ENCODE measurements at regions not wholly inside any gene's neighbourhood (a gene's known extent, or its start where the extent isn't known, plus 50 kb on each side); places are given as distances from the start of the nearest gene placed in this dataset.
"Not testable (repeated sequence)": the region's sequence is repeated elsewhere in the genome, so short reads cannot be mapped to it uniquely, and the experiment has no call there.

DNA sequence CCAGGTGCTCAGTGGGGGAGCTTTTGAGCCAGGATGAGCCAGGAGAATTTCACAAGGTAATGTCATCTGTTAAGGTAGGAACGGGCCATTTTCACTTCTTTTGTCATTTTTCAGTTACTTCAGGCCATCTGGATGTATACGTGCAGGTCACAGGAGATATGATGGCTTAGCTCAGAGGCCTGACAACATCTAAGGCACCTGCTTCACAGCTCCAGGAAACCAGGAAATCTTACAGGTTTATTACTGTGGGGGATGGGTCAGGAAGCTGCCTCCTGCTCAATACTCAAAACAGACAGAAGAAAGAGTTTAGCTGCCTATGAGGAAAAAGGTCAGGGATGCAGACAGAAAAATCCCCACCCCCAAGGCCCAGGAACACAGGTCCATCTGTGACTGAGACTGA is 364.3 kb upstream of the LRP1B start:
- DNase-seq, result no peak
- Histone ChIP-seq H3K4ac (ENCODE audit: low read depth, low read length) (no peak overlapping the region), H3K79me2 (ENCODE audit: insufficient read depth, low read length) (no peaks in the 10 kb centered on the region), H2BK5ac (ENCODE audit: insufficient read length, low read length) (no peak overlapping the region), H3K56ac (ENCODE audit: insufficient read length, low read depth, low read length) (no peak overlapping the region), H4K5ac (ENCODE audit: insufficient read length, low read depth, low read length) (no peak overlapping the region), H2AK5ac (ENCODE audit: insufficient read length, low read length) (no peak overlapping the region), H3K14ac (ENCODE audit: insufficient read depth, low read length) (no peak overlapping the region), H3K9me3 (ENCODE audit: control insufficient read depth, low read depth, low read length) (no peaks in the 10 kb centered on the region), H3K79me1 (ENCODE audit: insufficient read depth, low read depth, low read length, poor library complexity, severe bottlenecking) (no peaks in the 10 kb centered on the region), H3K23ac (ENCODE audit: insufficient read length, low read depth, low read length) (no peak overlapping the region), H4K20me1 (ENCODE audit: control insufficient read depth, insufficient read depth, insufficient read length) (no peaks in the 10 kb centered on the region), H3K9ac (ENCODE audit: extremely low read depth, insufficient read length, low read length) (no peak overlapping the region), H4K8ac (replicated peaks; ENCODE audit: insufficient read length, low read depth, low read length) (no peak overlapping the region), H2BK12ac (ENCODE audit: insufficient read length, low read depth, low read length) (no peak overlapping the region), H3T11ph (ENCODE audit: low read length) (no peak overlapping the region), H2BK120ac (ENCODE audit: low read depth, low read length, poor library complexity, severe bottlenecking) (no peak overlapping the region), H3K4me1 (ENCODE audit: insufficient read depth, low read length) (peaks cover 3% of the 10 kb centered on the region; the same call in 1 of the 2 replicates), H2BK20ac (ENCODE audit: low read depth, low read length, poor library complexity, severe bottlenecking) (no peak overlapping the region), H4K91ac (ENCODE audit: insufficient read length, low read depth, low read length) (no peak overlapping the region), H3K23me2 (ENCODE audit: insufficient read length, low read depth, low read length, poor library complexity, severe bottlenecking) (no peaks in the 10 kb centered on the region), H3K4me2 (ENCODE audit: insufficient read depth, insufficient read length, low read length) (no peak overlapping the region), H3K27ac (ENCODE audit: insufficient read length, low read depth, low read length) (no peak overlapping the region), H2BK15ac (ENCODE audit: low read depth, low read length) (no peak overlapping the region), H2AFZ (ENCODE audit: low read length) (no peak overlapping the region), H3K18ac (ENCODE audit: insufficient read length, low read depth, low read length) (no peak overlapping the region), H3K27me3 (ENCODE audit: insufficient read depth, low read length) (no peaks in the 10 kb centered on the region)
- Mint-ChIP-seq H3K9me3 (peaks cover 2 to 8% of the 10 kb centered on the region in 2 experiments; a peak in 3 of 5 replicates), H3K4me1 (peaks cover 13% of the 10 kb centered on the region in 2 experiments), H3K27ac (peak overlapping the region in 1 of 3 experiments; percentile 49; a peak in 3 of 7 replicates), H3K36me3 (ENCODE audit: insufficient read depth in 1 of 3, low read depth in 3 of 3) (peaks cover under 1 to 9% (median 5%) of the 10 kb centered on the region in 3 experiments), H3K4me3 (no peak overlapping the region), H3K27me3 (ENCODE audit: low read depth) (no peaks in the 10 kb centered on the region; the same call in 1 of the 2 replicates)
- no CpG with 5 or more reads among the region's 2 CpGs for WGBS (ENCODE audit: extremely low coverage, insufficient read length, low lambda C conversion rate)
- TF ChIP-seq, protein P1, sequence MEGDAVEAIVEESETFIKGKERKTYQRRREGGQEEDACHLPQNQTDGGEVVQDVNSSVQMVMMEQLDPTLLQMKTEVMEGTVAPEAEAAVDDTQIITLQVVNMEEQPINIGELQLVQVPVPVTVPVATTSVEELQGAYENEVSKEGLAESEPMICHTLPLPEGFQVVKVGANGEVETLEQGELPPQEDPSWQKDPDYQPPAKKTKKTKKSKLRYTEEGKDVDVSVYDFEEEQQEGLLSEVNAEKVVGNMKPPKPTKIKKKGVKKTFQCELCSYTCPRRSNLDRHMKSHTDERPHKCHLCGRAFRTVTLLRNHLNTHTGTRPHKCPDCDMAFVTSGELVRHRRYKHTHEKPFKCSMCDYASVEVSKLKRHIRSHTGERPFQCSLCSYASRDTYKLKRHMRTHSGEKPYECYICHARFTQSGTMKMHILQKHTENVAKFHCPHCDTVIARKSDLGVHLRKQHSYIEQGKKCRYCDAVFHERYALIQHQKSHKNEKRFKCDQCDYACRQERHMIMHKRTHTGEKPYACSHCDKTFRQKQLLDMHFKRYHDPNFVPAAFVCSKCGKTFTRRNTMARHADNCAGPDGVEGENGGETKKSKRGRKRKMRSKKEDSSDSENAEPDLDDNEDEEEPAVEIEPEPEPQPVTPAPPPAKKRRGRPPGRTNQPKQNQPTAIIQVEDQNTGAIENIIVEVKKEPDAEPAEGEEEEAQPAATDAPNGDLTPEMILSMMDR (conservative IDR thresholded peaks at IDR 0.05), result no peak

GRCh38 chr2:142489631-142490030 is 358.8 kb upstream of the LRP1B start:
- not testable (repeated sequence) for H3K23me2 ChIP-seq (ENCODE audit: insufficient read length, low read depth, low read length, poor library complexity, severe bottlenecking); H2AK5ac ChIP-seq (ENCODE audit: insufficient read length, low read length); H3K4me3 Mint-ChIP-seq; H2BK20ac ChIP-seq (ENCODE audit: low read depth, low read length, poor library complexity, severe bottlenecking); H3K27me3 Mint-ChIP-seq (ENCODE audit: low read depth); H4K8ac ChIP-seq (replicated peaks; ENCODE audit: insufficient read length, low read depth, low read length); H3K56ac ChIP-seq (ENCODE audit: insufficient read length, low read depth, low read length); H3K9me3 ChIP-seq (ENCODE audit: control insufficient read depth, low read depth, low read length); H3K79me2 ChIP-seq (ENCODE audit: insufficient read depth, low read length); H4K5ac ChIP-seq (ENCODE audit: insufficient read length, low read depth, low read length); H2BK12ac ChIP-seq (ENCODE audit: insufficient read length, low read depth, low read length); H2BK5ac ChIP-seq (ENCODE audit: insufficient read length, low read length); H2BK15ac ChIP-seq (ENCODE audit: low read depth, low read length); H2AFZ ChIP-seq (ENCODE audit: low read length); H3K27ac ChIP-seq (ENCODE audit: insufficient read length, low read depth, low read length); H2BK120ac ChIP-seq (ENCODE audit: low read depth, low read length, poor library complexity, severe bottlenecking); H3K79me1 ChIP-seq (ENCODE audit: insufficient read depth, low read depth, low read length, poor library complexity, severe bottlenecking); H3K14ac ChIP-seq (ENCODE audit: insufficient read depth, low read length); H3K27me3 ChIP-seq (ENCODE audit: insufficient read depth, low read length); H3T11ph ChIP-seq (ENCODE audit: low read length); H3K9ac ChIP-seq (ENCODE audit: extremely low read depth, insufficient read length, low read length); DNase-seq; H3K4me1 ChIP-seq (ENCODE audit: insufficient read depth, low read length); H3K18ac ChIP-seq (ENCODE audit: insufficient read length, low read depth, low read length); H3K4me2 ChIP-seq (ENCODE audit: insufficient read depth, insufficient read length, low read length); H3K23ac ChIP-seq (ENCODE audit: insufficient read length, low read depth, low read length); H3K4ac ChIP-seq (ENCODE audit: low read depth, low read length); H4K20me1 ChIP-seq (ENCODE audit: control insufficient read depth, insufficient read depth, insufficient read length); H4K91ac ChIP-seq (ENCODE audit: insufficient read length, low read depth, low read length)
- no CpG with 5 or more reads among the region's 3 CpGs for WGBS (ENCODE audit: extremely low coverage, insufficient read length, low lambda C conversion rate)
- peak overlapping the region in 1 of 3 experiments; percentile 14; a peak in 3 of 7 replicates for H3K27ac Mint-ChIP-seq
- peaks cover 2 to 28% (median 10%) of the 10 kb centered on the region in 3 experiments for H3K36me3 Mint-ChIP-seq (ENCODE audit: insufficient read depth in 1 of 3, low read depth in 3 of 3)
- H3K4me1 Mint-ChIP-seq, result peaks cover 12% of the 10 kb centered on the region in 2 experiments
- H3K9me3 Mint-ChIP-seq, result peaks cover 14 to 18% of the 10 kb centered on the region in 2 experiments; a peak in 3 of 5 replicates

Measured in H9 (cell line).